ENCODE measurements at regions not wholly inside any gene's neighbourhood (a gene's known extent, or its start where the extent isn't known, plus 50 kb on each side); places are given as distances from the start of the nearest gene placed in this dataset.

- Mint-ChIP-seq H3K27ac (no peak overlapping the region), H3K4me3 (no peak overlapping the region), H3K4me1 (no peaks in the 10 kb centered on the region), H3K9me3 (no peaks in the 10 kb centered on the region), H3K36me3 (no peaks in the 10 kb centered on the region), H3K27me3 (peaks cover 12 to 22% of the 10 kb centered on the region in 2 donors)
- Histone ChIP-seq H3K9me3 (no peaks in the 10 kb centered on the region), H3K4me3 (ENCODE audit: control insufficient read depth in 1 of 2, extremely low read depth in 1 of 2, low read length in 1 of 2) (no peak overlapping the region), H3K27me3 (replicated peaks in 1 of 2; ENCODE audit: control insufficient read depth in 2 of 2, extremely low read depth in 1 of 2, insufficient read depth in 2 of 2, low read length in 1 of 2) (no peaks in the 10 kb centered on the region), H3K36me3 (ENCODE audit: control insufficient read depth in 2 of 2, extremely low read depth in 1 of 2, insufficient read depth in 1 of 2, low read length in 1 of 2) (no peaks in the 10 kb centered on the region), H3K4me1 (ENCODE audit: control insufficient read depth in 1 of 2, extremely low read depth in 1 of 2, insufficient read depth in 2 of 2, low read length in 2 of 2) (no peaks in the 10 kb centered on the region), H3K27ac (ENCODE audit: low read length) (no peak overlapping the region)
- DNase-seq: no peak
- ATAC-seq (replicated peaks in 1 of 4): no peak
- ChIA-PET CTCF (no interaction called here), POLR2A (no interaction called here)
- WGBS (ENCODE audit: insufficient coverage): 100% methylated on average over 1 of the region's 1 CpG
Measured at GRCh38 chr7:25711940-25712339, 440.1 kb upstream of the NFE2L3 start.

GRCh38 chr7:25712500-25712899, 439.5 kb upstream of the NFE2L3 start:
- no peaks in the 10 kb centered on the region for H3K36me3 Mint-ChIP-seq
- Histone ChIP-seq H3K27me3 (replicated peaks in 1 of 2; ENCODE audit: control insufficient read depth in 2 of 2, extremely low read depth in 1 of 2, insufficient read depth in 2 of 2, low read length in 1 of 2) (no peaks in the 10 kb centered on the region), H3K9me3 (no peaks in the 10 kb centered on the region), H3K36me3 (ENCODE audit: control insufficient read depth in 2 of 2, extremely low read depth in 1 of 2, insufficient read depth in 1 of 2, low read length in 1 of 2) (no peaks in the 10 kb centered on the region), H3K4me1 (ENCODE audit: control insufficient read depth in 1 of 2, extremely low read depth in 1 of 2, insufficient read depth in 2 of 2, low read length in 2 of 2) (no peaks in the 10 kb centered on the region), H3K27ac (ENCODE audit: low read length) (no peak overlapping the region), H3K4me3 (ENCODE audit: control insufficient read depth in 1 of 2, extremely low read depth in 1 of 2, low read length in 1 of 2) (no peak overlapping the region)
- ChIA-PET POLR2A (no interaction called here), CTCF (no interaction called here)
- no peak for ATAC-seq (replicated peaks in 1 of 4)
- H3K27me3 Mint-ChIP-seq: peaks cover 15 to 26% of the 10 kb centered on the region in 2 donors
- H3K27ac Mint-ChIP-seq: no peak overlapping the region
- WGBS (ENCODE audit: insufficient coverage): no CpG with 5 or more reads among the region's 1 CpG
- DNase-seq: no peak
- no peaks in the 10 kb centered on the region for H3K9me3 Mint-ChIP-seq
- no peak overlapping the region for H3K4me3 Mint-ChIP-seq
- H3K4me1 Mint-ChIP-seq: no peaks in the 10 kb centered on the region

- Mint-ChIP-seq H3K36me3 (no peaks in the 10 kb centered on the region), H3K4me3 (no peak overlapping the region), H3K4me1 (no peaks in the 10 kb centered on the region), H3K27ac (no peak overlapping the region), H3K9me3 (no peaks in the 10 kb centered on the region), H3K27me3 (peaks cover 19 to 30% of the 10 kb centered on the region in 2 donors)
- H3K9me3 ChIP-seq: no peaks in the 10 kb centered on the region
- WGBS (ENCODE audit: insufficient coverage): 63% methylated on average over 2 of the region's 5 CpGs
- H3K27me3 ChIP-seq (replicated peaks in 1 of 2; ENCODE audit: control insufficient read depth in 2 of 2, extremely low read depth in 1 of 2, insufficient read depth in 2 of 2, low read length in 1 of 2): no peaks in the 10 kb centered on the region
- H3K4me3 ChIP-seq (ENCODE audit: control insufficient read depth in 1 of 2, extremely low read depth in 1 of 2, low read length in 1 of 2): no peak overlapping the region
- DNase-seq (no peak), ATAC-seq (replicated peaks in 1 of 4) (no peak)
- H3K27ac ChIP-seq (ENCODE audit: low read length): no peak overlapping the region
- no peaks in the 10 kb centered on the region for H3K4me1 ChIP-seq (ENCODE audit: control insufficient read depth in 1 of 2, extremely low read depth in 1 of 2, insufficient read depth in 2 of 2, low read length in 2 of 2)
- ChIA-PET POLR2A (no interaction called here), CTCF (interaction anchor here in 1 of 2 donors (0.8 kb wide), 1 partner anchor 9 kb away, joined by 3 read pairs; no protein-coding TSS in a partner anchor)
- no peaks in the 10 kb centered on the region for H3K36me3 ChIP-seq (ENCODE audit: control insufficient read depth in 2 of 2, extremely low read depth in 1 of 2, insufficient read depth in 1 of 2, low read length in 1 of 2)
Measured at GRCh38 chr7:25714013-25714412, 438.0 kb upstream of the NFE2L3 start.

- no peaks in the 10 kb centered on the region for H3K27me3 ChIP-seq (replicated peaks in 1 of 2; ENCODE audit: control insufficient read depth in 2 of 2, extremely low read depth in 1 of 2, insufficient read depth in 2 of 2, low read length in 1 of 2)
- POLR2A ChIA-PET: no interaction called here
- no peaks in the 10 kb centered on the region for H3K4me1 Mint-ChIP-seq
- H3K36me3 Mint-ChIP-seq: no peaks in the 10 kb centered on the region
- H3K27me3 Mint-ChIP-seq: peaks cover 21 to 25% of the 10 kb centered on the region in 2 donors
- ATAC-seq (replicated peaks in 1 of 4) (no peak), DNase-seq (no peak)
- H3K9me3 Mint-ChIP-seq: no peaks in the 10 kb centered on the region
- no peak overlapping the region for H3K27ac Mint-ChIP-seq
- no peak overlapping the region for H3K27ac ChIP-seq (ENCODE audit: low read length)
- CTCF ChIA-PET: no interaction called here
- no peaks in the 10 kb centered on the region for H3K4me1 ChIP-seq (ENCODE audit: control insufficient read depth in 1 of 2, extremely low read depth in 1 of 2, insufficient read depth in 2 of 2, low read length in 2 of 2)
- no peak overlapping the region for H3K4me3 ChIP-seq (ENCODE audit: control insufficient read depth in 1 of 2, extremely low read depth in 1 of 2, low read length in 1 of 2)
- no peaks in the 10 kb centered on the region for H3K9me3 ChIP-seq
- H3K4me3 Mint-ChIP-seq: no peak overlapping the region
- 83% methylated on average over 1 of the region's 6 CpGs for WGBS (ENCODE audit: insufficient coverage)
- H3K36me3 ChIP-seq (ENCODE audit: control insufficient read depth in 2 of 2, extremely low read depth in 1 of 2, insufficient read depth in 1 of 2, low read length in 1 of 2): no peaks in the 10 kb centered on the region
Measured at GRCh38 chr7:25716421-25716820, 435.6 kb upstream of the NFE2L3 start.

- CTCF ChIA-PET: no interaction called here
Measured at GRCh38 chr7:25718596-25718995, 433.4 kb upstream of the NFE2L3 start.

GRCh38 chr7:25719190-25719896, 432.7 kb upstream of the NFE2L3 start:
- Histone ChIP-seq H3K36me3 (ENCODE audit: control insufficient read depth in 2 of 2, extremely low read depth in 1 of 2, insufficient read depth in 1 of 2, low read length in 1 of 2) (no peaks in the 10 kb centered on the region), H3K9me3 (no peaks in the 10 kb centered on the region), H3K4me1 (ENCODE audit: control insufficient read depth in 1 of 2, extremely low read depth in 1 of 2, insufficient read depth in 2 of 2, low read length in 2 of 2) (no peaks in the 10 kb centered on the region), H3K4me3 (ENCODE audit: control insufficient read depth in 1 of 2, extremely low read depth in 1 of 2, low read length in 1 of 2) (no peak overlapping the region), H3K27me3 (replicated peaks in 1 of 2; ENCODE audit: control insufficient read depth in 2 of 2, extremely low read depth in 1 of 2, insufficient read depth in 2 of 2, low read length in 1 of 2) (no peaks in the 10 kb centered on the region), H3K27ac (ENCODE audit: low read length) (no peak overlapping the region)
- ATAC-seq (replicated peaks in 1 of 4) (no peak), DNase-seq (no peak)
- no peak overlapping the region for H3K27ac Mint-ChIP-seq
- 92% methylated on average over 4 of the region's 5 CpGs for WGBS (ENCODE audit: insufficient coverage)
- H3K4me3 Mint-ChIP-seq: no peak overlapping the region
- H3K27me3 Mint-ChIP-seq: peaks cover 21 to 25% of the 10 kb centered on the region in 2 donors
- H3K4me1 Mint-ChIP-seq: no peaks in the 10 kb centered on the region
- no peaks in the 10 kb centered on the region for H3K9me3 Mint-ChIP-seq
- ChIA-PET POLR2A (no interaction called here), CTCF (no interaction called here)
- H3K36me3 Mint-ChIP-seq: no peaks in the 10 kb centered on the region

More at GRCh38 chr7:25718596-25718995, 433.4 kb upstream of the NFE2L3 start:
- H3K27me3 ChIP-seq (replicated peaks in 1 of 2; ENCODE audit: control insufficient read depth in 2 of 2, extremely low read depth in 1 of 2, insufficient read depth in 2 of 2, low read length in 1 of 2): no peaks in the 10 kb centered on the region
- Mint-ChIP-seq H3K27ac (no peak overlapping the region), H3K9me3 (no peaks in the 10 kb centered on the region), H3K27me3 (peaks cover 21 to 25% of the 10 kb centered on the region in 2 donors), H3K4me1 (no peaks in the 10 kb centered on the region), H3K4me3 (no peak overlapping the region), H3K36me3 (no peaks in the 10 kb centered on the region)
- no peaks in the 10 kb centered on the region for H3K4me1 ChIP-seq (ENCODE audit: control insufficient read depth in 1 of 2, extremely low read depth in 1 of 2, insufficient read depth in 2 of 2, low read length in 2 of 2)
- POLR2A ChIA-PET: no interaction called here
- ATAC-seq (replicated peaks in 1 of 4) (no peak), DNase-seq (no peak)
- no peaks in the 10 kb centered on the region for H3K36me3 ChIP-seq (ENCODE audit: control insufficient read depth in 2 of 2, extremely low read depth in 1 of 2, insufficient read depth in 1 of 2, low read length in 1 of 2)
- H3K4me3 ChIP-seq (ENCODE audit: control insufficient read depth in 1 of 2, extremely low read depth in 1 of 2, low read length in 1 of 2): no peak overlapping the region
- H3K9me3 ChIP-seq: no peaks in the 10 kb centered on the region
- 67% methylated on average over 1 of the region's 4 CpGs for WGBS (ENCODE audit: insufficient coverage)
- no peak overlapping the region for H3K27ac ChIP-seq (ENCODE audit: low read length)

GRCh38 chr7:25720427-25720826, 431.6 kb upstream of the NFE2L3 start:
- no peak overlapping the region for H3K4me3 ChIP-seq (ENCODE audit: control insufficient read depth in 1 of 2, extremely low read depth in 1 of 2, low read length in 1 of 2)
- Mint-ChIP-seq H3K36me3 (no peaks in the 10 kb centered on the region), H3K27me3 (peaks cover 18 to 22% of the 10 kb centered on the region in 2 donors), H3K27ac (no peak overlapping the region), H3K9me3 (no peaks in the 10 kb centered on the region), H3K4me3 (no peak overlapping the region), H3K4me1 (no peaks in the 10 kb centered on the region)
- no peak for ATAC-seq (replicated peaks in 1 of 4)
- no peaks in the 10 kb centered on the region for H3K27me3 ChIP-seq (replicated peaks in 1 of 2; ENCODE audit: control insufficient read depth in 2 of 2, extremely low read depth in 1 of 2, insufficient read depth in 2 of 2, low read length in 1 of 2)
- no CpG with 5 or more reads among the region's 2 CpGs for WGBS (ENCODE audit: insufficient coverage)
- no peak for DNase-seq
- no peaks in the 10 kb centered on the region for H3K4me1 ChIP-seq (ENCODE audit: control insufficient read depth in 1 of 2, extremely low read depth in 1 of 2, insufficient read depth in 2 of 2, low read length in 2 of 2)
- POLR2A ChIA-PET: interaction anchor here in 1 of 2 donors (0.7 kb wide), 1 partner anchor 471 kb away, joined by 3 read pairs; no protein-coding TSS in a partner anchor
- no peaks in the 10 kb centered on the region for H3K9me3 ChIP-seq
- H3K27ac ChIP-seq (ENCODE audit: low read length): no peak overlapping the region
- CTCF ChIA-PET: no interaction called here
- H3K36me3 ChIP-seq (ENCODE audit: control insufficient read depth in 2 of 2, extremely low read depth in 1 of 2, insufficient read depth in 1 of 2, low read length in 1 of 2): no peaks in the 10 kb centered on the region
